BLaER1 treated with 17β-estradiol and CSF1 and Interleukin-3, amounts not matched to agents 10 nM and 100 nM (cell line): ENCODE measurements at regions not wholly inside any gene's neighbourhood (a gene's known extent, or its start where the extent isn't known, plus 50 kb on each side); places are given as distances from the start of the nearest gene placed in this dataset.

Experiments used
- H3K27ac ChIP-seq, 11 experiments: shearing (Covaris generic); formaldehyde crosslinking; 2 replicates each; pipeline ENCODE4 v1.8.1; 2022
- H3K27me3 ChIP-seq, 11 experiments: shearing (Covaris generic); formaldehyde crosslinking; 2 replicates each; pipeline ENCODE4 v1.8.1; 2022
- H3K36me3 ChIP-seq, 11 experiments: shearing (Covaris generic); formaldehyde crosslinking; 2 replicates each; pipeline ENCODE4 v1.8.1; 2022
- H3K4me1 ChIP-seq, 10 experiments: shearing (Covaris generic); formaldehyde crosslinking; 2 replicates each; pipeline ENCODE4 v1.8.1; 2022
- H3K4me2 ChIP-seq, 11 experiments: shearing (Covaris generic); formaldehyde crosslinking; 2 replicates each; pipeline ENCODE4 v1.8.1; 2022
- H3K4me3 ChIP-seq, 10 experiments: shearing (Covaris generic); formaldehyde crosslinking; 2 replicates each; pipeline ENCODE4 v1.8.1; 2022
- H3K9ac ChIP-seq, 11 experiments: shearing (Covaris generic); formaldehyde crosslinking; 2 replicates each; pipeline ENCODE4 v1.8.1; 2022
- H3K9me3 ChIP-seq, 11 experiments: shearing (Covaris generic); formaldehyde crosslinking; replicated peaks in 1 of 11; 2 replicates each; pipeline ENCODE4 v1.8.1; 2022
- H4K20me1 ChIP-seq, 11 experiments: shearing (Covaris generic); formaldehyde crosslinking; 2 replicates each; pipeline ENCODE4 v1.8.1; 2022
- Cebpa-rat ChIP-seq, 11 experiments: shearing (Covaris generic); IDR thresholded peaks; 2 replicates each; pipeline ENCODE4 v1.8.1; 2022

DNA sequence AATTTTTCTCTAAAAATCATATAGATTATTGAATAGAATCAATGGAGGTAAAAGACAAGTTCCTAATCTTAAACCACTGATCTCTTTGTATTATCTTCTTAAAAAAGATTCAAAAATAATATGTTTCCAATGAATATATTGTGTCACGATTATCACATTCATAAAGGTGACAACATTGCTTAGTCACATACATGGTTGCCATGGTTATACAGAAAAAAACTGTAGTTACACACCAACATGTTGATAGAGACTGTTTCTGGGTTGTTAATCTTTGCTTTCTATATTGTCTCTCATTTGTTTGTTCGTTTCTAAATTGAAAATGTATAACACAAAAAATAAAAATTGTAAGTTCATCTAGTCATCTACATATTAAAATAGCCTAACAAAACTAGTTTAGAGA, 376.0 kb upstream of the ALCAM start:
- no peak for TF ChIP-seq Cebpa-rat (IDR thresholded peaks at IDR 0.05)
- Histone ChIP-seq H3K9ac (no peak overlapping the region), H3K36me3 (no peaks in the 10 kb centered on the region), H3K9me3 (no peaks in the 10 kb centered on the region), H3K27me3 (no peaks in the 10 kb centered on the region), H3K4me1 (no peaks in the 10 kb centered on the region), H3K4me3 (no peak overlapping the region), H3K27ac (no peak overlapping the region), H4K20me1 (no peaks in the 10 kb centered on the region), H3K4me2 (no peak overlapping the region)

DNA sequence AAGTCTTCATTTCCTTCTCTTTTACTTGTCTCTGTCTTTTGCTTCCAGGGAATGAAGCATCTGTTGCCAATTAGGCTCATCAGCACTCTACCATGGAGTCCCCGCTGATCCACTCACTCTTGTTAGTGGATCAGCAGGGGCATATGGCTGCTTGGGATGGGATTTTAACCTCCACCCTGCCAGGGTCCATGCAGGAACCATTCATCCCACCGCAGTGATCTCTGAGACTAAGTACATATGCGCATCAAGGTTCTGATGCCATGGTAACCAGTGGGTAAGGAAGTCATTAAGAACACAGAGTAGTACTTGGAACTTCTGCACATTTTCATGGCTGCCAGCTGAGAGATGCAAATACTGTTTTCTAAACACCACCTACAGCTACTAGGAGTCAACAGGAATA, 374.0 kb upstream of the ALCAM start:
- H3K4me2 ChIP-seq = no peak overlapping the region
- H3K4me1 ChIP-seq = no peaks in the 10 kb centered on the region
- no peak overlapping the region for H3K9ac ChIP-seq
- H4K20me1 ChIP-seq = no peaks in the 10 kb centered on the region
- TF ChIP-seq Cebpa-rat (IDR thresholded peaks at IDR 0.05) = no peak
- H3K27ac ChIP-seq = no peak overlapping the region
- no peak overlapping the region for H3K4me3 ChIP-seq
- peaks cover 0 to 15% (median 6%) of the 10 kb centered on the region in 11 experiments; a peak in 16 of 22 replicates for H3K9me3 ChIP-seq
- H3K36me3 ChIP-seq = no peaks in the 10 kb centered on the region
- no peaks in the 10 kb centered on the region for H3K27me3 ChIP-seq

DNA sequence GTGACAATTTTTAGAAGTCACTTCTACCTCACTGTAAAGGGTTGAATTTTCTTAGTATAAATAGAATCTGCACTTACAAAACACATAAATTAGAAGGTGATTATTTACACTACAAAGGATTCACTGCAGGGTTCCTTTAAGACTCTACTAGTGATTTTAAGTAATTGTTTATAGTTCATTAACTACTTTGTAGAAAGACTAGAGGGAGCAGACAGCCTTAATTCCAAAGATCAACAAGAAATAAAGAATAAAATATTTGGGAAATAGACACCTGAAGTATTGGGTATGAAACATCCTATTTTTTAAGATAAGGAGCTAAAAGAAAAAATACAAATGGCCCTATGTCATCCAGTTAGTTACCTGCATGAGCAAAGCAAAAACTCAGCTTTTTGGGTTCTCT, 360.5 kb upstream of the ALCAM start:
- no peaks in the 10 kb centered on the region for H3K9me3 ChIP-seq
- TF ChIP-seq Cebpa-rat (IDR thresholded peaks at IDR 0.05) = no peak
- H3K36me3 ChIP-seq = no peaks in the 10 kb centered on the region
- H3K4me1 ChIP-seq = no peaks in the 10 kb centered on the region
- H3K4me3 ChIP-seq = no peak overlapping the region
- no peaks in the 10 kb centered on the region for H4K20me1 ChIP-seq
- no peak overlapping the region for H3K4me2 ChIP-seq
- no peaks in the 10 kb centered on the region for H3K27me3 ChIP-seq
- H3K27ac ChIP-seq = no peak overlapping the region
- no peak overlapping the region for H3K9ac ChIP-seq

DNA sequence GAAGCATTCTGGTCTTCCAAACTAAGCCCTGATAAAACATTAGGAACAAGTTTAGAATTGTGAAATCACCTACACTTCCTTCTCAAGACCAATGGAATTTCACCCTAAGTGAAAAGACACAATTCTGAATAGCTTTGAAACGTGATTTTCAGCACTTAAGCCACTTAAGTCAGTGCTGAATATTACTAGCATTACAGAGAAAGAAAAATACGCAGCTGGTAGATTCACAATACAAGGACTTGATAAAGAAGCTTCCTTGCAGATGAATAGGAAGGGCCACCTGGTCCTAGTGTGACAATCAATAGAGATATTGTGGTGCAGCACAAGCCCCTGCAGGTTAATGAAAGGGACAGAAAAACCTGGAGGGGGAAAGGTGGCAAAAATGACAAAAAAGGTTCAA, 353.1 kb upstream of the ALCAM start:
- H3K4me1 ChIP-seq = no peaks in the 10 kb centered on the region
- no peaks in the 10 kb centered on the region for H3K9me3 ChIP-seq
- no peak overlapping the region for H3K9ac ChIP-seq
- H3K27me3 ChIP-seq = no peaks in the 10 kb centered on the region
- H3K27ac ChIP-seq = no peak overlapping the region
- no peak overlapping the region for H3K4me3 ChIP-seq
- H4K20me1 ChIP-seq = no peaks in the 10 kb centered on the region
- H3K36me3 ChIP-seq = no peaks in the 10 kb centered on the region
- no peak overlapping the region for H3K4me2 ChIP-seq
- TF ChIP-seq Cebpa-rat (IDR thresholded peaks at IDR 0.05) = no peak

DNA sequence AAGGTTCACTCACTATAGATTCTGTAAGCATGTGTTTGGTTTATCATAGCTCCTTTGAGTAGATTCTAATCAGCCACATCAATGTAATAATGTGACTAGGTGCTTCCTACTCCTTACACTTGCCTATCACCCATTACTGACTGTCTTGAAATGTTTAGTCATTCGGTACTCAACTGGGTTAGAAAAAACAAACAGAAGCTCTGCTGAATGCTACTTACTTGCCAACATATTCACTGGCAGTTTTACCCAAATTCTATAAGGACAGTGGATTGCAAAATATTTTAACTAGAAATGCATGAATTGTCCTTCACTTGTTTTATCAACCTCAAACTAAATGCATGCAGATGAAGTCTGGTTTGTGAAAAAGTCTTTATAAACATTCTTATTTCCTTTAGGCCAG, 352.1 kb upstream of the ALCAM start:
- H3K27ac ChIP-seq = no peak overlapping the region
- no peak overlapping the region for H3K9ac ChIP-seq
- no peak for TF ChIP-seq Cebpa-rat (IDR thresholded peaks at IDR 0.05)
- no peaks in the 10 kb centered on the region for H3K9me3 ChIP-seq
- no peak overlapping the region for H3K4me2 ChIP-seq
- H3K27me3 ChIP-seq = no peaks in the 10 kb centered on the region
- H4K20me1 ChIP-seq = no peaks in the 10 kb centered on the region
- no peak overlapping the region for H3K4me3 ChIP-seq
- no peaks in the 10 kb centered on the region for H3K4me1 ChIP-seq
- no peaks in the 10 kb centered on the region for H3K36me3 ChIP-seq

DNA sequence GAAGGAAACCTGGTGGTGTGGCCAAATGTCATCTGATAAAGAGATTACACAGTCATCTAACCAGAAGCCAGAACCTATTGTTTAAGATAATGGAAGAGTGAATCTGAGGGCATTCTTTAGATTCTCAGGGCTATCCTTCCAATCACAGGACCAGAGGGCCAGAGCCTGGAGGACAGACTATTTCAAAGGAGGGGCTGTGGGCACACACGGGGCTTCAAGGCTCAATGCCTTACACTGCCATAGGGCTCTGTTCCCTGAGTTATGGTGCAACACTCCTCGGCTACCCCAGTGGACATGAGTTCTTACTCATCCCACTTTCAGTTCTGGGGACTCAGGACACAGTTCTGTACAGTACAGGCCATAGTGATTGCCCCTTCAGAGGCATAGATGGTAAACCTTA, 343.9 kb upstream of the ALCAM start:
- H3K4me3 ChIP-seq = no peak overlapping the region
- no peaks in the 10 kb centered on the region for H3K9me3 ChIP-seq
- no peak for TF ChIP-seq Cebpa-rat (IDR thresholded peaks at IDR 0.05)
- no peaks in the 10 kb centered on the region for H4K20me1 ChIP-seq
- H3K4me2 ChIP-seq = no peak overlapping the region
- H3K4me1 ChIP-seq = no peaks in the 10 kb centered on the region
- no peaks in the 10 kb centered on the region for H3K36me3 ChIP-seq
- no peak overlapping the region for H3K9ac ChIP-seq
- no peaks in the 10 kb centered on the region for H3K27me3 ChIP-seq
- H3K27ac ChIP-seq = no peak overlapping the region

DNA sequence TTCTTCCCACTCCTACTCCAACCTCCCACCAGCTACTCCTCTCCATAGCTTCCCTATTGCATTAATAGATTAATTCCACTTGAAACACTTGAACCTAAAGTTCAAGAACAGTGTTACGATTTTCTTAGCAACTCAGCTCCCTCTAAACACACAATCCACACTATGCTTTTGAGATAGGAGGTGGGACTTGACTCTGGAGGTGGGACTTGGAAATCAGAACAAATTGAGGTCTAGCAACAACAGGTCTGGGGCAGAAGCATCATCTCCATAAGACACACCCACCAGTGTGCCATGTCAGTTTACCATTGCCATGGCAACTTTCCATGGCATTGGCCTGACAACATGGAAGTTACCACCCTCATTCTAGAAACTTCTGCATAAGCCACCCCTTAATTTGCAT, 336.5 kb upstream of the ALCAM start:
- Histone ChIP-seq H3K9ac (no peak overlapping the region), H3K4me3 (no peak overlapping the region), H4K20me1 (no peaks in the 10 kb centered on the region), H3K27me3 (no peaks in the 10 kb centered on the region), H3K27ac (no peak overlapping the region), H3K4me1 (no peaks in the 10 kb centered on the region), H3K9me3 (no peaks in the 10 kb centered on the region), H3K36me3 (no peaks in the 10 kb centered on the region), H3K4me2 (no peak overlapping the region)
- no peak for TF ChIP-seq Cebpa-rat (IDR thresholded peaks at IDR 0.05)

DNA sequence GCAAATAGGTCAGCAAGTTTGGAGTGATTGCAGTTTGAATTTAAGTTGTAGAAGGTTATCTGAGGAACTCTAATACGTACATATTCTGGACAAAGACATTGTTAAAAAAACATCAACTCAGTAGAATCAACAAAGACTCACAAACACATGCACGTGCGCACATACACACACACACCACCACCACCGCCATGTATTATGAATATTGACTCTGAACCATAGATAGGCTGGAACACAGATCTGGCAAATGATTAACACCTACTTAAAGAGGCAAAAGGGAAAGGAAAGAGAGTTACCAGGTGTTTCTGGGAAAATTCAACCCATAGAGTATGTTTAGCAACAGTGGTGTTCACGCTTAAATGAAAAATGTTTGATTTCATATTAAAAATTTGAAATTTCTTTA, 334.2 kb upstream of the ALCAM start:
- Histone ChIP-seq H3K36me3 (no peaks in the 10 kb centered on the region), H3K4me1 (no peaks in the 10 kb centered on the region), H4K20me1 (no peaks in the 10 kb centered on the region), H3K27ac (no peak overlapping the region), H3K4me3 (no peak overlapping the region), H3K4me2 (no peak overlapping the region), H3K9me3 (no peaks in the 10 kb centered on the region), H3K27me3 (no peaks in the 10 kb centered on the region), H3K9ac (no peak overlapping the region)
- no peak for TF ChIP-seq Cebpa-rat (IDR thresholded peaks at IDR 0.05)

DNA sequence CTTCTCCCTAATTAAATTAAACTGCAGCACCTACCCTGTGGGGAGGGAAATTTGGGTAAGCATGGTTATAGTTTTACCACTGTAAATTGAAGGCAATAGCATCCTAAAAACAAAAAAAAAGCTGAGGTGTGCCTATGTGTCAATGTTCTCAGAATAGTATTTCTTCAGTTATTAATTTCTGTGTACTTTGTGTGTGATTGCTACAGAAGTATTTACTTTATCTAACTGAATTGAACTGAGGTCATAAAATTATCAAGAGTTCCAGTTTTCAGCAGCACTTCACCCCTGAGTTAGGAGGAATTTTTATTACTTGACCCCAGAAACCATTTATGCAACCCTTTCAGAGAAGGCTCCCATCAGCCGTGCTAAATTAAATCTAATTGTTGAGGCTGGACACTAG, 333.6 kb upstream of the ALCAM start:
- Histone ChIP-seq H3K4me1 (no peaks in the 10 kb centered on the region), H3K27ac (no peak overlapping the region), H3K4me2 (no peak overlapping the region), H3K9ac (no peak overlapping the region), H3K36me3 (no peaks in the 10 kb centered on the region), H3K27me3 (no peaks in the 10 kb centered on the region), H3K9me3 (no peaks in the 10 kb centered on the region), H4K20me1 (no peaks in the 10 kb centered on the region), H3K4me3 (no peak overlapping the region)
- no peak for TF ChIP-seq Cebpa-rat (IDR thresholded peaks at IDR 0.05)

DNA sequence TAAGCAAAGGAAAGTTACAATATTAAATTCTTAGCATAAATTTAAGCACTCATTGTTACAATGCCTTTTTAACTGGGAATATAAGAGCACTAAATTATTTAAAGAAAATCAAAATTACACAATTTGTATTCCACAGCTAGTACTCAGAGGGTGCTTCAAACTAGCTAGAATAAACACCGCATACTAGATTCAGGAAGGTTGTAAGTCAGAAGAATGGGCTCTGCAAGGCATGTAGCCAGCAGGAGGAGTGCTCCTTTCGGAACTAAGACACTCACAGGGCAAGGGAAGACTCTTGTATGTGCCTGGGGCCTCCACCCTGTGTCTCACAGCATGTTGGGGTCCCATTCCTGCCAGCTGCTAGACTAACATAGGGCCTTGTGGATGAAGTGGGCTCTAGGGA, 327.7 kb upstream of the ALCAM start:
- H3K27ac ChIP-seq = no peak overlapping the region
- H3K9me3 ChIP-seq = no peaks in the 10 kb centered on the region
- H3K27me3 ChIP-seq = no peaks in the 10 kb centered on the region
- no peak overlapping the region for H3K4me2 ChIP-seq
- no peaks in the 10 kb centered on the region for H3K36me3 ChIP-seq
- no peak overlapping the region for H3K9ac ChIP-seq
- H4K20me1 ChIP-seq = no peaks in the 10 kb centered on the region
- no peak for TF ChIP-seq Cebpa-rat (IDR thresholded peaks at IDR 0.05)
- no peaks in the 10 kb centered on the region for H3K4me1 ChIP-seq
- no peak overlapping the region for H3K4me3 ChIP-seq
